ENCODE measurements at regions not wholly inside any gene's neighbourhood (a gene's known extent, or its start where the extent isn't known, plus 50 kb on each side); places are given as distances from the start of the nearest gene placed in this dataset.

DNA sequence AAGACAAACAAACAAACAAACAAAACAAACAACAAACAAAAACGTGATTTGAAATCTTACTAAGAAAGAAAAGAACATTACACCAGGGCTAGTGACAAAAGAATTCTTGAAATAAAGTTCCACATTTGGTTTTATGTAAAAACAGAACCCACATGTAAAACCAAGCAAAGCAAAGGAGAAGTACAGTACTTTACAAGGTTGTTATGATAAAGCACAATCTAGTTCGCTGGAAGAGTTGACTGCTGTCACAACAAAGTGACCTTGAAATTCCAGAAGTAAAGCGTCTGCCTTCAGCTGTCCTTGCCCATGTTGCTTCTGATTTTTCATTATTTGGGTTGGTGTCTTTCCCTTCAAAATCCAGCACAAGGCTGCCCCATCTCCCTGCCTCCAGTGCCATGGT lies 94.8 kb upstream of the CYRIA start:
- no peak overlapping the region for H3K27ac ChIP-seq (ENCODE audit: extremely low read depth, low read depth, low read length)
- H3K4me1 ChIP-seq (ENCODE audit: control insufficient read depth, insufficient read depth, low read length) = no peaks in the 10 kb centered on the region
- CTCF ChIA-PET = interaction anchor here (0.6 kb wide), 1 partner anchor 451 kb away, joined by 3 read pairs; no protein-coding TSS in a partner anchor
- no peaks in the 10 kb centered on the region for H3K36me3 ChIP-seq (ENCODE audit: control insufficient read depth in 2 of 2, insufficient read depth in 1 of 2, low read length in 2 of 2)
- H3K4me3 ChIP-seq (ENCODE audit: low read depth, low read length) = no peak overlapping the region
- POLR2A ChIA-PET = no interaction called here
- no peaks in the 10 kb centered on the region for H3K9me3 ChIP-seq (ENCODE audit: control insufficient read depth, insufficient read depth, low read depth, low read length)
- TF ChIP-seq KLF8 (tag by site-specific recombination; IDR thresholded peaks at IDR 0.05) = no peak
- no peak for TF ChIP-seq ZNF354C (tag by site-specific recombination; IDR thresholded peaks at IDR 0.05; ENCODE audit: borderline replicate concordance, low read depth)
- TF ChIP-seq, protein P1, sequence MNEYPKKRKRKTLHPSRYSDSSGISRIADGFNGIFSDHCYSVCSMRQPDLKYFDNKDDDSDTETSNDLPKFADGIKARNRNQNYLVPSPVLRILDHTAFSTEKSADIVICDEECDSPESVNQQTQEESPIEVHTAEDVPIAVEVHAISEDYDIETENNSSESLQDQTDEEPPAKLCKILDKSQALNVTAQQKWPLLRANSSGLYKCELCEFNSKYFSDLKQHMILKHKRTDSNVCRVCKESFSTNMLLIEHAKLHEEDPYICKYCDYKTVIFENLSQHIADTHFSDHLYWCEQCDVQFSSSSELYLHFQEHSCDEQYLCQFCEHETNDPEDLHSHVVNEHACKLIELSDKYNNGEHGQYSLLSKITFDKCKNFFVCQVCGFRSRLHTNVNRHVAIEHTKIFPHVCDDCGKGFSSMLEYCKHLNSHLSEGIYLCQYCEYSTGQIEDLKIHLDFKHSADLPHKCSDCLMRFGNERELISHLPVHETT (tag by site-specific recombination; IDR thresholded peaks at IDR 0.05) = no peak
- no peak for TF ChIP-seq ZNF184 (tag by site-specific recombination; IDR thresholded peaks at IDR 0.05)
- no peak for TF ChIP-seq ZNF292 (tag by site-specific recombination; IDR thresholded peaks at IDR 0.05; ENCODE audit: borderline replicate concordance, low read depth)
- TF ChIP-seq KLF9 (tag by site-specific recombination; IDR thresholded peaks at IDR 0.05; ENCODE audit: low read depth) = no peak
- TF ChIP-seq, protein P2, sequence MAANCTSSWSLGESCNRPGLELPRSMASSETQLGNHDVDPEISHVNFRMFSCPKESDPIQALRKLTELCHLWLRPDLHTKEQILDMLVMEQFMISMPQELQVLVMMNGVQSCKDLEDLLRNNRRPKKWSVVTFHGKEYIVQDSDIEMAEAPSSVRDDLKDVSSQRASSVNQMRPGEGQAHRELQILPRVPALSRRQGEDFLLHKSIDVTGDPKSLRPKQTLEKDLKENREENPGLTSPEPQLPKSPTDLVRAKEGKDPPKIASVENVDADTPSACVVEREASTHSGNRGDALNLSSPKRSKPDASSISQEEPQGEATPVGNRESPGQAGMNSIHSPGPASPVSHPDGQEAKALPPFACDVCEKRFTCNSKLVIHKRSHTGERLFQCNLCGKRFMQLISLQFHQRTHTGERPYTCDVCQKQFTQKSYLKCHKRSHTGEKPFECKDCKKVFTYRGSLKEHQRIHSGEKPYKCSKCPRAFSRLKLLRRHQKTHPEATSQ (tag by site-specific recombination; IDR thresholded peaks at IDR 0.05) = no peak
- TF ChIP-seq, protein P3, sequence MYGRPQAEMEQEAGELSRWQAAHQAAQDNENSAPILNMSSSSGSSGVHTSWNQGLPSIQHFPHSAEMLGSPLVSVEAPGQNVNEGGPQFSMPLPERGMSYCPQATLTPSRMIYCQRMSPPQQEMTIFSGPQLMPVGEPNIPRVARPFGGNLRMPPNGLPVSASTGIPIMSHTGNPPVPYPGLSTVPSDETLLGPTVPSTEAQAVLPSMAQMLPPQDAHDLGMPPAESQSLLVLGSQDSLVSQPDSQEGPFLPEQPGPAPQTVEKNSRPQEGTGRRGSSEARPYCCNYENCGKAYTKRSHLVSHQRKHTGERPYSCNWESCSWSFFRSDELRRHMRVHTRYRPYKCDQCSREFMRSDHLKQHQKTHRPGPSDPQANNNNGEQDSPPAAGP (tag by site-specific recombination; IDR thresholded peaks at IDR 0.05) = no peak
- TF ChIP-seq YY1 (tag by site-specific recombination; IDR thresholded peaks at IDR 0.05) = no peak
- TF ChIP-seq OSR2 (tag by site-specific recombination; IDR thresholded peaks at IDR 0.05) = no peak
- TF ChIP-seq ZNF391 (tag by site-specific recombination; IDR thresholded peaks at IDR 0.05; ENCODE audit: borderline replicate concordance, low read depth) = no peak

DNA sequence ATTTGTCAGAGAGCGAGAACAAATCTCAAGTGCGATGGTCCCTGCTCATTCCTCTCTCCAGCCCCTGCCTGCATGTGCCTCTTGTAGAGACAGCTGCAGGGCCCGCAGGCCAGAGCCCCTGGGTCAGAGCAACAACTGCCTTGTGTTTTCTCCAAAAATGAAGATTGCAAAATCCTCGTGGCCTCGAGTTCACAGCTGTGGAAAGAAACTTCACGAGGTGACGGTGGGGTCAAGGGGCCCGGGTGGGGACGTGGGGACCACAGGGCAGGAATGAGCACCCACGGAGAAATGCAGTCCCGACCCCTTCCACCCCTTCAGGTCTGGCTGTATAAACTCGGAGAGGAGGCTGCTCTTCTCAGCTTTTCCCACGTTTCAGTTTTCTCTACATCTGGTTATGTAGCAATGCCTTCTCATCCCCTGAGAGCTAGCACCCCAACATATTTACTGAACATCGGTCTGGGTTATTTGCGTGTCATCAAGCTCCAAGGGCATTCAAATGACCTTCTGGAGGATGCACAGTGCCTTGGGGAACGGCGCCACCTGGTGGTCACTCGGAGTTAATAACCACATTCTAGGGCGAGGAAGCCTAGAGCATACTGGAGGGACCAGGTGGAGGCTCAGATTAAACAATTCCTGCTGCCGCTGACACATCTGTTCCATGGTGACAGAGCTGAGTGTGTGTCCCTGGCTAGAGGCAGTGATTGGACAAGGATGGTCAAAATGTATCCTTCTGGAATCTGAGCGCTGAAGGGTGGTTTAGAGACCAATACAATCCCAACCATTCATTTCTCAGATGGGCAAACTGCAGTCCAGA lies 91.4 kb upstream of the CYRIA start:
- CTCF ChIA-PET = interaction anchor here (0.5 to 6.1 kb wide), 39 partner anchors 9 to 1641 kb away, joined by 3 to 135 read pairs (median 4); no protein-coding TSS in a partner anchor
- no peaks in the 10 kb centered on the region for H3K9me3 ChIP-seq (ENCODE audit: control insufficient read depth, insufficient read depth, low read depth, low read length)
- no peak overlapping the region for H3K27ac ChIP-seq (ENCODE audit: extremely low read depth, low read depth, low read length)
- no peak overlapping the region for H3K4me3 ChIP-seq (ENCODE audit: low read depth, low read length)
- TF ChIP-seq, protein P4, sequence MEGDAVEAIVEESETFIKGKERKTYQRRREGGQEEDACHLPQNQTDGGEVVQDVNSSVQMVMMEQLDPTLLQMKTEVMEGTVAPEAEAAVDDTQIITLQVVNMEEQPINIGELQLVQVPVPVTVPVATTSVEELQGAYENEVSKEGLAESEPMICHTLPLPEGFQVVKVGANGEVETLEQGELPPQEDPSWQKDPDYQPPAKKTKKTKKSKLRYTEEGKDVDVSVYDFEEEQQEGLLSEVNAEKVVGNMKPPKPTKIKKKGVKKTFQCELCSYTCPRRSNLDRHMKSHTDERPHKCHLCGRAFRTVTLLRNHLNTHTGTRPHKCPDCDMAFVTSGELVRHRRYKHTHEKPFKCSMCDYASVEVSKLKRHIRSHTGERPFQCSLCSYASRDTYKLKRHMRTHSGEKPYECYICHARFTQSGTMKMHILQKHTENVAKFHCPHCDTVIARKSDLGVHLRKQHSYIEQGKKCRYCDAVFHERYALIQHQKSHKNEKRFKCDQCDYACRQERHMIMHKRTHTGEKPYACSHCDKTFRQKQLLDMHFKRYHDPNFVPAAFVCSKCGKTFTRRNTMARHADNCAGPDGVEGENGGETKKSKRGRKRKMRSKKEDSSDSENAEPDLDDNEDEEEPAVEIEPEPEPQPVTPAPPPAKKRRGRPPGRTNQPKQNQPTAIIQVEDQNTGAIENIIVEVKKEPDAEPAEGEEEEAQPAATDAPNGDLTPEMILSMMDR (tag by site-specific recombination; IDR thresholded peaks at IDR 0.05) = peak; percentile 81
- TF ChIP-seq ZNF654 (tag by site-specific recombination; IDR thresholded peaks at IDR 0.05; ENCODE audit: low read depth) = peak; percentile 76
- TF ChIP-seq HOXD13 (CRISPR knock-in tag; IDR thresholded peaks at IDR 0.05; ENCODE audit: borderline replicate concordance) = no peak
- TF ChIP-seq, protein P5, sequence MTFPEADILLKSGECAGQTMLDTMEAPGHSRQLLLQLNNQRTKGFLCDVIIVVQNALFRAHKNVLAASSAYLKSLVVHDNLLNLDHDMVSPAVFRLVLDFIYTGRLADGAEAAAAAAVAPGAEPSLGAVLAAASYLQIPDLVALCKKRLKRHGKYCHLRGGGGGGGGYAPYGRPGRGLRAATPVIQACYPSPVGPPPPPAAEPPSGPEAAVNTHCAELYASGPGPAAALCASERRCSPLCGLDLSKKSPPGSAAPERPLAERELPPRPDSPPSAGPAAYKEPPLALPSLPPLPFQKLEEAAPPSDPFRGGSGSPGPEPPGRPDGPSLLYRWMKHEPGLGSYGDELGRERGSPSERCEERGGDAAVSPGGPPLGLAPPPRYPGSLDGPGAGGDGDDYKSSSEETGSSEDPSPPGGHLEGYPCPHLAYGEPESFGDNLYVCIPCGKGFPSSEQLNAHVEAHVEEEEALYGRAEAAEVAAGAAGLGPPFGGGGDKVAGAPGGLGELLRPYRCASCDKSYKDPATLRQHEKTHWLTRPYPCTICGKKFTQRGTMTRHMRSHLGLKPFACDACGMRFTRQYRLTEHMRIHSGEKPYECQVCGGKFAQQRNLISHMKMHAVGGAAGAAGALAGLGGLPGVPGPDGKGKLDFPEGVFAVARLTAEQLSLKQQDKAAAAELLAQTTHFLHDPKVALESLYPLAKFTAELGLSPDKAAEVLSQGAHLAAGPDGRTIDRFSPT (tag by site-specific recombination; IDR thresholded peaks at IDR 0.05) = no peak
- TF ChIP-seq, protein P1 (tag by site-specific recombination; IDR thresholded peaks at IDR 0.05) = no peak
- no peak for TF ChIP-seq MEIS1 (CRISPR knock-in tag; IDR thresholded peaks at IDR 0.05; ENCODE audit: borderline replicate concordance)
- no peak for TF ChIP-seq EGR2 (tag by site-specific recombination; IDR thresholded peaks at IDR 0.05; ENCODE audit: low read depth)
- no peaks in the 10 kb centered on the region for H3K36me3 ChIP-seq (ENCODE audit: control insufficient read depth in 2 of 2, insufficient read depth in 1 of 2, low read length in 2 of 2)
- POLR2A ChIA-PET = no interaction called here
- no peaks in the 10 kb centered on the region for H3K4me1 ChIP-seq (ENCODE audit: control insufficient read depth, insufficient read depth, low read length)
